ENCODE measurements at regions not wholly inside any gene's neighbourhood (a gene's known extent, or its start where the extent isn't known, plus 50 kb on each side); places are given as distances from the start of the nearest gene placed in this dataset.

- TF ChIP-seq, protein P1, sequence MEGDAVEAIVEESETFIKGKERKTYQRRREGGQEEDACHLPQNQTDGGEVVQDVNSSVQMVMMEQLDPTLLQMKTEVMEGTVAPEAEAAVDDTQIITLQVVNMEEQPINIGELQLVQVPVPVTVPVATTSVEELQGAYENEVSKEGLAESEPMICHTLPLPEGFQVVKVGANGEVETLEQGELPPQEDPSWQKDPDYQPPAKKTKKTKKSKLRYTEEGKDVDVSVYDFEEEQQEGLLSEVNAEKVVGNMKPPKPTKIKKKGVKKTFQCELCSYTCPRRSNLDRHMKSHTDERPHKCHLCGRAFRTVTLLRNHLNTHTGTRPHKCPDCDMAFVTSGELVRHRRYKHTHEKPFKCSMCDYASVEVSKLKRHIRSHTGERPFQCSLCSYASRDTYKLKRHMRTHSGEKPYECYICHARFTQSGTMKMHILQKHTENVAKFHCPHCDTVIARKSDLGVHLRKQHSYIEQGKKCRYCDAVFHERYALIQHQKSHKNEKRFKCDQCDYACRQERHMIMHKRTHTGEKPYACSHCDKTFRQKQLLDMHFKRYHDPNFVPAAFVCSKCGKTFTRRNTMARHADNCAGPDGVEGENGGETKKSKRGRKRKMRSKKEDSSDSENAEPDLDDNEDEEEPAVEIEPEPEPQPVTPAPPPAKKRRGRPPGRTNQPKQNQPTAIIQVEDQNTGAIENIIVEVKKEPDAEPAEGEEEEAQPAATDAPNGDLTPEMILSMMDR (IDR thresholded peaks at IDR 0.05), result no peak
- no peak for TF ChIP-seq POLR2A (IDR thresholded peaks at IDR 0.05)
Measured at GRCh38 chr5:128799945-128800344, 165.3 kb upstream of the SLC27A6 start.

All from testis (tissue), 2 donors.